Omental fat pad (tissue), 3 donors: ENCODE measurements at regions not wholly inside any gene's neighbourhood (a gene's known extent, or its start where the extent isn't known, plus 50 kb on each side); places are given as distances from the start of the nearest gene placed in this dataset.

Experiments used
- ATAC-seq: fragments of 150-250 bp; one replicate; pipeline ENCODE4 v1.9.1; 2016; ENCODE audit warnings: mild to moderate bottlenecking, moderate library complexity; ENCODE audit not compliant: low FRiP score
- DNase-seq: peaks from one replicate; pipeline ENCODE4 v3.0.0-alpha.2; 2019; ENCODE audit warnings: low spot score
- TF ChIP-seq, protein P1 (sequence below), 3 donors: fragments of 450-650 bp; IDR thresholded peaks; one replicate each; pipeline ENCODE4 v1.5.1; 2016 to 2017; ENCODE audit warnings: antibody characterized with exemption in 3 of 3, mild to moderate bottlenecking in 3 of 3, moderate library complexity in 2 of 3

DNA sequence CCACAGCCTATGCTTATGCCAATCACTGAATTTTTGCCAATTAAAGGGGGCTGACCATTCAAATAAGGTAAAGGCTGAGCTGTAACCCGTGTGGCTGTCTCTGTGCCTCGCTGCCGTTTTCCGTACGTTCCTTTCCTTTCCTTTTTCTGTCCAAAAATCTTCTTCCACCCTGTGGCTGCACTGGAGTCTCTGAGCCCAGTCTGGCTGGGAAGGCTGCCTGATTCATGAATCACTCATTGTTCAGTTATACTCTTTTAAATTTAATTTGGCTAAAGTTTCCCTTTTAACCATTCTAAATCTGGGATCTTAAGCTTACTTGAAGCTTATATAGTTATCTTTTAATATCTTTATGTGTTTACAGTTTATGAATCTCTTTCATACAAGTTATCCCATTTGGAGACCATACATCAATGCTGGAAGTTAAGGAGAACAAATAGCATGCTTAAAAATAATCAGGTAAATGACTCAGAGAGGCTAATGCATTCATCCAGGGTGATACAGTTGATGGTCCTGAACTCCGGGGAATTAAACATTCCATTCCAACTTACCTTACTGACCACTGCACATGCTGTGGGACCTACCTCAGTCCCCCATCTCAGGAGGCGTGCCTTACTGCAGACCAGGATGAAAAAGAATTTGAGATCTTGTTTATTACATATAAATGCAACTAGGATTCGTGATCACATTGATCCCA is 385.3 kb upstream of the ADARB2 start:
- ATAC-seq = no peak
- TF ChIP-seq, protein P1, sequence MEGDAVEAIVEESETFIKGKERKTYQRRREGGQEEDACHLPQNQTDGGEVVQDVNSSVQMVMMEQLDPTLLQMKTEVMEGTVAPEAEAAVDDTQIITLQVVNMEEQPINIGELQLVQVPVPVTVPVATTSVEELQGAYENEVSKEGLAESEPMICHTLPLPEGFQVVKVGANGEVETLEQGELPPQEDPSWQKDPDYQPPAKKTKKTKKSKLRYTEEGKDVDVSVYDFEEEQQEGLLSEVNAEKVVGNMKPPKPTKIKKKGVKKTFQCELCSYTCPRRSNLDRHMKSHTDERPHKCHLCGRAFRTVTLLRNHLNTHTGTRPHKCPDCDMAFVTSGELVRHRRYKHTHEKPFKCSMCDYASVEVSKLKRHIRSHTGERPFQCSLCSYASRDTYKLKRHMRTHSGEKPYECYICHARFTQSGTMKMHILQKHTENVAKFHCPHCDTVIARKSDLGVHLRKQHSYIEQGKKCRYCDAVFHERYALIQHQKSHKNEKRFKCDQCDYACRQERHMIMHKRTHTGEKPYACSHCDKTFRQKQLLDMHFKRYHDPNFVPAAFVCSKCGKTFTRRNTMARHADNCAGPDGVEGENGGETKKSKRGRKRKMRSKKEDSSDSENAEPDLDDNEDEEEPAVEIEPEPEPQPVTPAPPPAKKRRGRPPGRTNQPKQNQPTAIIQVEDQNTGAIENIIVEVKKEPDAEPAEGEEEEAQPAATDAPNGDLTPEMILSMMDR (IDR thresholded peaks at IDR 0.05) = no peak

DNA sequence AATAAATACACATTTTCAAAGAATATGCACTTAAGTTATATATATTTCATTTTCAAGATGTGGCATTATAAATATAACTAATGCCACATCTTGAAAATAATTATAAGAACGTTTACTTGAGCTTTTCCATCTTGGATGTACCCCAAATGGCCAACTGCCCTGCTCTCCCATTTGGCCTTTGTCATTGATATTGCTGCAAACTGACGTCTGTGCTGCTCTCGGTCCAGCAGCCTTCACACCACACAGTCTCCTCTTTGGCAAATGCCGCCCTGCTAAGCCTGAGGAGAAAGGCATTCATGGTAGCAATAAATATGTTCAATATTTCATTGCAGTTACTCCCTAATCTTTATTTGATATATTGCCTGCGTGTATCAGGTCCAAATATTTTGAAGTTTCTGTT is 384.6 kb upstream of the ADARB2 start:
- no peak for ATAC-seq
- DNase-seq = no peak
- TF ChIP-seq, protein P1 (IDR thresholded peaks at IDR 0.05) = no peak

More for the DNA sequence above, 385.3 kb upstream of the ADARB2 start:
- no peak for DNase-seq

DNA sequence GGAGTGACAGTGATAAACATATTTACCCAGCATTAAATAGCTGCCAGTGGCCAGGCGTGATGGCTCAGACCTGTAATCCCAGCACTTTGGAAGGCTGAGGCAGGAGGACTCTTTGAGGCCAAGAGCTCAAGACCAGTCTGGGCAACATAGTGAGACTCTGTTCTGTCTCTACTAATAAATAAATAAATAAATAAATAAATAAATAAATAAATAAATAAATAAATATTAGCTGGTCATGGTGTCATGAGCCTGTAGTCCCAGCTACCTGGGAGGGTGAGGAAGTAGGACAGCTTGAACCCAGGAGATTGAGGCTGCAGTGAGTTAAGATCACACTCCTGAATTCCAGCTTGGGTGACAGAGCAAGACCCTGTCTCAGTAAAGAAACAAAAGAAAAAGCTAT is 384.0 kb upstream of the ADARB2 start:
- TF ChIP-seq, protein P1 (IDR thresholded peaks at IDR 0.05) = no peak
- DNase-seq = no peak
- ATAC-seq = no peak

DNA sequence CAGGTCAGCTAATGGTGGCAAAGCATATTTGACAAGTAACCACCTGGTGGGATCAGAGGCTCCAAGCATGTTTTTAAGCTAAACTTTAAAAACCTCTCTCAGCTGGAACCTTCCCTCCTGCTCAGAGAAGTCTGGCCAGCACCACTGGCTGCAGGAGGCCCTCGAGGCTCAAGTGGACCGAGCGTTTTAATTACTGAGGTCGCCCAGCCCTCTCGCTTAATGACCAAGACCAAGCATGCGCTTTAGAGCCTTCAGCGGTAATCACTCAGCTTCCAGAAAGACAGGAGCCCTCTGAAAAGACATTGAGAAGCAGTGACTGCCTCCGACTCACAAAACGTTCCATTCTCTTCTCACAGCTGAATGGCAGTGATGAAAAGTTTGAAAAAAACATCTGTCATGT is 383.4 kb upstream of the ADARB2 start:
- DNase-seq (no peak), ATAC-seq (no peak)
- TF ChIP-seq, protein P1 (IDR thresholded peaks at IDR 0.05) = no peak

DNA sequence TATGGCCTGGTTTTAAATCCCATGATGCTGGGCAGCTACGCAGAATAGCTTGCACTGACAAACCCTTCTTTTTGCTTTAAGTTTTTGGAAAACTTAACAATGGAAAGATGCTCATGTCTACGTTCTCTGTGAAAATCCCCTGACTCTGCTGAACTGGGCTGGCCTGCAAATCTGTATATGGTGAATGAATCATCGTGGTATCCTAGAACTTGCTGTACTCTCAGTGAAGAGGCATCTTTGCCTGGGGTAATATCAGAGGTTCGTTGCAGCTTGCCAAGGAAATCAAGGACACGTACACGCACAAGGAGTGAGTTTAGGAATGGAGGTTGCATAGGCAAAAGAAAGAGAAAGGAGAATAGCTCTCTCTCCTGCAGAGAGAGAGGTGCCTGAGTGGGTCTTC is 382.0 kb upstream of the ADARB2 start:
- DNase-seq = no peak
- TF ChIP-seq, protein P1 (IDR thresholded peaks at IDR 0.05) = no peak
- no peak for ATAC-seq

DNA sequence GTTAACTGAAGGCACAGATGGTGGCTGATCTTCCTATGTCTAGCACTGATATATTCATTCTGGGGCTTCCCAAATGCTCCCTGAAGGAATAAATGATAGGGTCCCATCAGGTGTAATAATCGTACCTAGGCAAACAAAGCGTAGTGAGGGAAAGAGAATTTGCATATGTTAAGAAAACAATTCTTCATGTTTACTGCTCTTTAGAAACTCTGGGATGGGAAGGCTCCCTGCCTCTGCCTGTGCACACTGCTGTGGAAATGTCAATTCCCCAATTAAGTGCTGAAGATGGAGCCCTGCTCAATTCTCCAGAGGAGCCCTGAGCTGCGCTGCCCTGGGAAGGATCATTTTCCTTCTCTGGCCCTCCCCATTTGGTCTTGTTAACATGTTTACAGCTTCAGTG is 380.9 kb upstream of the ADARB2 start:
- TF ChIP-seq, protein P1 (IDR thresholded peaks at IDR 0.05) = no peak
- no peak for ATAC-seq
- DNase-seq = no peak

DNA sequence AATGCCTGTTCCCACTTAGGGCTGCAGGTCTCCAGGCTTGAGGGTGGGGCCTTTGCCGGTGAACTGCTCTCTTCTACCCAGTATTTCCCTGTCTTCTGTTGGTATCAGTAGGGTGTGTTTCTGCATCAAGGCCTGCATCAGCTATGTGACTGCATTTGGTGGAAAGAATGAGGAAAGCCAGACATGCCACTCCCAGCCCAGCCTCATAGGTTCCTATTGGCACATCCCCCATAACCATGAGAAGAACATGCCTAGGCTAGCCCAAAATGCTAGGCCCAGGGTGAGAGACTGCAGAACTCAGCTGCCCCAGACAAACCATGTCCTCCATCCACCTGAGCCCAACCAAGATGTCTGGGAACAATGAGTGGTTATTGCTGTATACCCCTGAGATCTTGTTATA is 380.3 kb upstream of the ADARB2 start:
- DNase-seq = no peak
- TF ChIP-seq, protein P1 (IDR thresholded peaks at IDR 0.05) = no peak
- ATAC-seq = no peak
